ENCODE measurements at regions not wholly inside any gene's neighbourhood (a gene's known extent, or its start where the extent isn't known, plus 50 kb on each side); places are given as distances from the start of the nearest gene placed in this dataset.

GRCh38 chr1:228963795-228964177 is 228.5 kb downstream of the RHOU start:
- TF ChIP-seq CTCF (IDR thresholded peaks at IDR 0.05) (no peak), POLR2A (IDR thresholded peaks at IDR 0.05) (no peak)
